GM06990 (cell line): ENCODE measurements at regions not wholly inside any gene's neighbourhood (a gene's known extent, or its start where the extent isn't known, plus 50 kb on each side); places are given as distances from the start of the nearest gene placed in this dataset.

Experiments
- DNase-seq: peaks from one replicate; pipeline ENCODE4 v3.0.0-alpha.2; 2011; ENCODE audit not compliant: insufficient read length; ENCODE audit errors: extremely low read depth
- H3K27me3 ChIP-seq: replicated peaks from 2 replicates; pipeline ENCODE4 v1.6.0; 2011; ENCODE audit warnings: low read length; ENCODE audit not compliant: control insufficient read depth, insufficient read depth
- H3K36me3 ChIP-seq: 2 replicates; pipeline ENCODE4 v1.5.1; 2011; ENCODE audit warnings: low read length; ENCODE audit not compliant: control insufficient read depth, insufficient read depth
- H3K4me3 ChIP-seq: replicated peaks from 2 replicates; pipeline ENCODE4 v1.5.1; 2011; ENCODE audit warnings: low read depth, mild to moderate bottlenecking, control low read depth, low read length
- CTCF ChIP-seq: IDR thresholded peaks from 2 replicates; pipeline ENCODE4 v1.5.1; 2011; ENCODE audit warnings: low read length, control low read depth, mild to moderate bottlenecking, inconsistent platforms; ENCODE audit not compliant: insufficient read depth, poor library complexity, severe bottlenecking

DNA sequence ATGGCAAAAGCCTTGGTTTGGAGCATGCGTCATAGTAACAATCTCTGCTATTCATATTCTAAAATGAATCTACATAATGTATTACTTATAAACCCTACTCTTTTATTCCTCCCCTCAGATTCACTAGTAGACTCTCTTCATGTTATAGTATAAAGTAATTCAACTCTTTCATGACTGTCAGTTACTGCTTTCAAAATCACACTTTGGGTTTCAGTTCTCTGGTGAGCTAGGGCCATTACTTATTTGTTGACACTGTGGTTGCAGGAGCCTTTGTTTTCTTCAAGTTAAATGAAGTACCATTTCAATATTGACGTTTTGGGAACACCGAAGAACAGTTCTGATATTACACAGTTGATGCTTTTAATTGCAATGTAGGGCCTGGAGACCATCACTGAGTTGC, 378.4 kb downstream of the DDX10 start:
- Histone ChIP-seq H3K4me3 (no peak overlapping the region), H3K36me3 (no peaks in the 10 kb centered on the region), H3K27me3 (no peaks in the 10 kb centered on the region)
- no peak for DNase-seq
- TF ChIP-seq CTCF = no peak

GRCh38 chr11:109046284-109046992, 375.6 kb upstream of the C11orf87 start:
- no peak overlapping the region for H3K4me3 ChIP-seq
- no peak for TF ChIP-seq CTCF
- no peaks in the 10 kb centered on the region for H3K27me3 ChIP-seq
- DNase-seq = no peak
- H3K36me3 ChIP-seq = no peaks in the 10 kb centered on the region

DNA sequence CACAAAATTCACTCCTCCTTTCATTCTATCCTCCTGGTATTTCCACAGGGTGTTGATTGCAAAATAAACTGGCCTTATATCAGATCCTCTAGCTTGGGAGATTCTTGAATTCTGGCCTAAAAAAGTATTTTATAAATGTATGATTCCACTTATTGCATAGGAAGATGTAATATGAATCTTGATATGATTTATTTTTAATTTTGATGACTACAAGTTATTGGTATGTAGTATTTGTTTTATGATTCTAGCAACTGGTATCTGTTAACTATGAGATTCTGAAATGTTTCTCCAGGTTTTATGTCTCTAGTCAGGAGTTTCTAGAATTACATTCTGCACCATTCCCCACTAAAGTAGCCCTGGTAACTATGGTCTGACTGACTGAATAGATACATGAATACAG, 373.9 kb upstream of the C11orf87 start:
- H3K4me3 ChIP-seq = no peak overlapping the region
- H3K27me3 ChIP-seq = no peaks in the 10 kb centered on the region
- DNase-seq = no peak
- H3K36me3 ChIP-seq = no peaks in the 10 kb centered on the region
- TF ChIP-seq CTCF = no peak

- no peaks in the 10 kb centered on the region for H3K36me3 ChIP-seq
- TF ChIP-seq CTCF = no peak
- no peak for DNase-seq
Measured at GRCh38 chr11:109051200-109051599, 370.8 kb upstream of the C11orf87 start.

GRCh38 chr11:109059402-109059801, 362.6 kb upstream of the C11orf87 start:
- no peak for DNase-seq
- TF ChIP-seq CTCF = no peak
- no peak overlapping the region for H3K4me3 ChIP-seq
- H3K36me3 ChIP-seq = no peaks in the 10 kb centered on the region
- no peaks in the 10 kb centered on the region for H3K27me3 ChIP-seq

More at GRCh38 chr11:109051200-109051599, 370.8 kb upstream of the C11orf87 start:
- no peaks in the 10 kb centered on the region for H3K27me3 ChIP-seq
- H3K4me3 ChIP-seq = no peak overlapping the region

DNA sequence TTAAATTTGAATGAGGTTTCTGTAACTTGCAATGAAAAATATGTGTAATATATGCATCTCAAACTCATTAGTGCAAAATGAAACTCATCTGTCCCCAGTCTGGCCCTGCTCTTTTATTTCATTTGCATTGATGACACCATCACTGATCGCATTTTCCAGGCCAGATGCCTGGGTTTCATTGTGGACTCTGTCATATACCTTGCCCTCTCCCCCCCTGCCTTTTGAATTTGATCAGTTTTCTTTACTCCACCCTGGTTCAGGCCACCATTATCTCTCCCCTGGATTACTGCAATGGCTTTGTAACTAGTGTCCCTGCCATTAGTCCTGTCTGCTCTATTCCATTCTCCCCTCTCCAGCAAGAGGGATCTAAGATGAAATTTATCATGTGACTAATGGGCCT, 360.6 kb upstream of the C11orf87 start:
- TF ChIP-seq CTCF = no peak
- no peak for DNase-seq
- no peak overlapping the region for H3K4me3 ChIP-seq
- no peaks in the 10 kb centered on the region for H3K27me3 ChIP-seq
- no peaks in the 10 kb centered on the region for H3K36me3 ChIP-seq
